GM12891 (cell line): ENCODE measurements at regions not wholly inside any gene's neighbourhood (a gene's known extent, or its start where the extent isn't known, plus 50 kb on each side); places are given as distances from the start of the nearest gene placed in this dataset.

ENCODE experiments used
- PAX5 ChIP-seq: IDR thresholded peaks from 2 replicates; pipeline ENCODE4 v1.6.1; 2011; ENCODE audit warnings: low read length, moderate library complexity, mild to moderate bottlenecking; ENCODE audit not compliant: insufficient read depth, severe bottlenecking
- POLR2A ChIP-seq: IDR thresholded peaks from 2 replicates; pipeline ENCODE4 v1.6.1; 2011; ENCODE audit warnings: low read depth, low read length, control low read depth
- POLR2AphosphoS5 ChIP-seq: IDR thresholded peaks from 2 replicates; pipeline ENCODE4 v1.6.1; 2011; ENCODE audit warnings: low read depth, low read length, control low read depth
- SPI1 ChIP-seq: IDR thresholded peaks from 2 replicates; pipeline ENCODE4 v1.6.1; 2011; ENCODE audit warnings: low read depth, low read length, control low read depth
- TAF1 ChIP-seq: IDR thresholded peaks from 2 replicates; pipeline ENCODE4 v1.6.1; 2011; ENCODE audit warnings: low read depth, low read length, control low read depth

DNA sequence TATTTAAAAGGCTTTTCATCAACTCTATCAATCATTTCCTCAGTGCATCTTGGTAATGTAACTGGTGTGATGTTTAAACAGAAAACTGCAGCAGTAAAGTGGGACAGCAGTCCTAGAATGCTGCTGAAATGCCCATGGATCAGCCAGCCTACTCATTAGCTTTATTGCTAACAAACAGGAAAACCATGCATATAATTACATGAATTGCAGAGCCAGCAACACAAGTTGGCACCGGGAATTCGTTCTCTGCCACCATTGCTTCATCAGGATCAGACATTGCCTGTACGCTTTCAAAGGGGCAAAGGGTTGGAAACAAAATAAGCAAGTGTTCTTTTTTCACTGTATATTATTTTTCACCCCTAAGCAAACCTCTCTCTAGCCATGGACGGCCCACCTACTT, 276.2 kb upstream of the LRRC7 start:
- TF ChIP-seq POLR2AphosphoS5 = no peak
- no peak for TF ChIP-seq PAX5
- no peak for TF ChIP-seq POLR2A
- no peak for TF ChIP-seq SPI1
- TF ChIP-seq TAF1 = no peak
